ENCODE measurements at regions not wholly inside any gene's neighbourhood (a gene's known extent, or its start where the extent isn't known, plus 50 kb on each side); places are given as distances from the start of the nearest gene placed in this dataset.
"Not testable (repeated sequence)": the region's sequence is repeated elsewhere in the genome, so short reads cannot be mapped to it uniquely, and the experiment has no call there.

DNA sequence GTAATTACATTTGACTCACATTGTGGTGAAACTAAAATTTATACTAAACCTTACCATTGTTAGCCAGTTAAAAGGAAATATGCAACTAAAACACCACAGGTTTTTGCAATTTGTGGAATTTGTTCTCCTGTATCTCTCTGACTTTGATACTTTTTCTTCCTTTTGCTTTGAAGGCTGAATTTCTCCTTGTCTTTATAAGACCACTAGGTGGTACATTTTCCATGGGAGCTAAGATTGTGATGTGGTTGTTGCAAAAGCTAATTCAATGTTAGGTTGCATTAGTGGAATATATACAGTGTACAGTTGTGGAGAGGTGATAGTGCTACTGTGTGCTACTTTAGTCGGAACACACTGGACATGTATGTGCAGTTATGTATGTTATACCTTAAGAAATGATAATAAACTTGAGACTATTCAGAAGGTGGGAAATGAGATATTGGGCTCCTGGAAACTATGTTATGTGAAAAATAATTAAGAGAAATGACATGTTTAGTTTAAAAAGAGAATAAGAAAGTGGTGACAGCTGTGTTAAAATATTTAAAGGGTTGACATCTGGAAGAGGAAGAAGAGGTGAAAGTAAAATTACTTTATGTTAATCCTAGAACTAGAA lies 70.3 kb downstream of the ARL9 start:
- peak; percentile 39 for DNase-seq

DNA sequence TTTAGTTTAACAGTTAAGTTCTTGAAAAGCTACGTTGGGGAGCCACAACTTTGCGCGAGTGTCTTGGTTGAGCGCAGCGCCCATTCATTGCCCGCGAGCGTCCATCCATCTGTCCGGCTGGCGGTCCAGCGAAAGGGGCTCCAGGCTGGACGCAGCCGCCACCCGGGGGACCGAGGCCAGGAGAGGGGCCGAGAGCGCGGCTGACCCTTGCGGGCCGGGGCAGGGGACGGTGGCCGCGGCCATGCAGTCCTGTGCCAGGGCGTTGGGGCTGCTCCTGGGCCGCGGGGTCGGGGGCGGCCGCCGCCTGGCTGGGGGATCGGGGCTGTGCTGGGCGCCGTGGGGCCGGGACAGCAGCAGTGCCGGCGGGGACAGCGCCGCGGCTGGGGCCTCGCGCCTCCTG lies 86.8 kb downstream of the ARL9 start:
- not testable (repeated sequence) for DNase-seq

All from fibroblast of skin of abdomen (primary cell).